BJ (cell line): ENCODE measurements at regions not wholly inside any gene's neighbourhood (a gene's known extent, or its start where the extent isn't known, plus 50 kb on each side); places are given as distances from the start of the nearest gene placed in this dataset.
"Not testable (repeated sequence)": the region's sequence is repeated elsewhere in the genome, so short reads cannot be mapped to it uniquely, and the experiment has no call there.

Experiments used
- CTCF ChIA-PET: fragments of 350-600 bp; formaldehyde crosslinking; extraction: SDS; loops from one replicate; lab custom pipeline; 2021; ENCODE audit warnings: antibody characterized with exemption, inconsistent platforms; lab: Yijun Ruan, JAX
- POLR2A ChIA-PET: fragments of 300-600 bp; sonication (Branson Sonifier 250); formaldehyde crosslinking; extraction: SDS; loops from one replicate; lab custom pipeline; 2021; ENCODE audit warnings: antibody characterized with exemption; lab: Charles Lee
- DNase-seq: peaks from one replicate; pipeline ENCODE4 v3.0.0-alpha.2; 2011; ENCODE audit warnings: low read depth
- H3K27me3 ChIP-seq: 2 replicates; pipeline ENCODE4 v1.6.0; 2011; ENCODE audit warnings: low read length; ENCODE audit not compliant: control insufficient read depth, insufficient read depth
- H3K36me3 ChIP-seq: 2 replicates; pipeline ENCODE4 v1.5.1; 2011; ENCODE audit warnings: low read length; ENCODE audit not compliant: control insufficient read depth, insufficient read depth
- H3K4me3 ChIP-seq: 2 replicates; pipeline ENCODE4 v1.5.1; 2011; ENCODE audit warnings: low read depth, mild to moderate bottlenecking, control low read depth, low read length
- CTCF ChIP-seq: IDR thresholded peaks from 2 replicates; pipeline ENCODE4 v1.5.1; 2011; ENCODE audit warnings: low read depth, mild to moderate bottlenecking, control low read depth, inconsistent platforms, low read length, moderate library complexity; ENCODE audit not compliant: insufficient read depth

GRCh38 chr4:177989503-177990201 is 547.4 kb upstream of the AGA start:
- CTCF ChIA-PET, result no interaction called here
- no peak for DNase-seq
- TF ChIP-seq CTCF, result no peak
- H3K36me3 ChIP-seq, result no peaks in the 10 kb centered on the region
- H3K27me3 ChIP-seq, result no peaks in the 10 kb centered on the region
- POLR2A ChIA-PET, result no interaction called here
- no peak overlapping the region for H3K4me3 ChIP-seq

GRCh38 chr4:178003098-178003657 is 560.9 kb upstream of the AGA start:
- no peaks in the 10 kb centered on the region for H3K36me3 ChIP-seq
- POLR2A ChIA-PET, result no interaction called here
- no peak for TF ChIP-seq CTCF
- CTCF ChIA-PET, result no interaction called here
- H3K27me3 ChIP-seq, result no peaks in the 10 kb centered on the region
- H3K4me3 ChIP-seq, result no peak overlapping the region
- DNase-seq, result no peak

- TF ChIP-seq CTCF, result no peak
- Histone ChIP-seq H3K36me3 (no peaks in the 10 kb centered on the region), H3K4me3 (no peak overlapping the region), H3K27me3 (no peaks in the 10 kb centered on the region)
- POLR2A ChIA-PET, result no interaction called here
- no peak for DNase-seq
- CTCF ChIA-PET, result no interaction called here
Measured at GRCh38 chr4:178010596-178010995, 568.4 kb upstream of the AGA start.

GRCh38 chr4:178015046-178015445 is 572.8 kb upstream of the AGA start:
- DNase-seq, H3K27me3 ChIP-seq, H3K36me3 ChIP-seq, POLR2A ChIA-PET, H3K4me3 ChIP-seq, CTCF ChIA-PET: not testable (repeated sequence)

- Histone ChIP-seq H3K27me3 (no peaks in the 10 kb centered on the region), H3K4me3 (no peak overlapping the region), H3K36me3 (no peaks in the 10 kb centered on the region)
- no peak for DNase-seq
- TF ChIP-seq CTCF, result no peak
- POLR2A ChIA-PET, result no interaction called here
- CTCF ChIA-PET, result no interaction called here
Measured at GRCh38 chr4:178026999-178027398, 584.8 kb upstream of the AGA start.

- POLR2A ChIA-PET, result no interaction called here
- no peak overlapping the region for H3K4me3 ChIP-seq
- TF ChIP-seq CTCF, result no peak
- H3K36me3 ChIP-seq, result no peaks in the 10 kb centered on the region
- CTCF ChIA-PET, result no interaction called here
- no peak for DNase-seq
- H3K27me3 ChIP-seq, result no peaks in the 10 kb centered on the region
Measured at GRCh38 chr4:178027796-178028195, 585.6 kb upstream of the AGA start.
